ENCODE measurements at regions not wholly inside any gene's neighbourhood (a gene's known extent, or its start where the extent isn't known, plus 50 kb on each side); places are given as distances from the start of the nearest gene placed in this dataset.

DNA sequence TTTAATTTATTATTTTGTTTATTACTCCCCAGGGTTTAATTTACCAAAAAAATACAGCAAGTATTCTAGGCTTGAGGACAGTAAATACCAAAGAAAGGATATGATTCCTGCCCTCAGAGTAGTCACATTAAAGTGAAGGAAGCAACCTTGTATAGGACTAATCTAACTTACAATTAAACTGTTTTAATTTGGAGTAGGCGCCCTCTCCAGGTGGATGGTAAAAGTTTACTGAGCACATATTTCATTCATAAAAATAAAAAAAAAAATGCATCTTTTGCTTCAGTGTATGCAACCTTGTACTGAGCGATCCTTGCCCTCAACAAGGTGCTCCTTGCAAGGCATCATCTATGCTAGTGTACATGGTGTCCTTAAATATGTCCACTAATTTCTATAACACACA, 72.0 kb upstream of the MAGEB16 start:
- H3K9ac ChIP-seq, result no peak overlapping the region
- H3K36me3 ChIP-seq (ENCODE audit: control insufficient read depth, insufficient read depth, low read length), result no peaks in the 10 kb centered on the region
- no peak overlapping the region for H3K4me2 ChIP-seq (ENCODE audit: low read length)
- H3K27ac ChIP-seq, result no peak overlapping the region
- H3K4me1 ChIP-seq, result no peaks in the 10 kb centered on the region
- H3K79me2 ChIP-seq, result no peaks in the 10 kb centered on the region
- TF ChIP-seq, protein P1, sequence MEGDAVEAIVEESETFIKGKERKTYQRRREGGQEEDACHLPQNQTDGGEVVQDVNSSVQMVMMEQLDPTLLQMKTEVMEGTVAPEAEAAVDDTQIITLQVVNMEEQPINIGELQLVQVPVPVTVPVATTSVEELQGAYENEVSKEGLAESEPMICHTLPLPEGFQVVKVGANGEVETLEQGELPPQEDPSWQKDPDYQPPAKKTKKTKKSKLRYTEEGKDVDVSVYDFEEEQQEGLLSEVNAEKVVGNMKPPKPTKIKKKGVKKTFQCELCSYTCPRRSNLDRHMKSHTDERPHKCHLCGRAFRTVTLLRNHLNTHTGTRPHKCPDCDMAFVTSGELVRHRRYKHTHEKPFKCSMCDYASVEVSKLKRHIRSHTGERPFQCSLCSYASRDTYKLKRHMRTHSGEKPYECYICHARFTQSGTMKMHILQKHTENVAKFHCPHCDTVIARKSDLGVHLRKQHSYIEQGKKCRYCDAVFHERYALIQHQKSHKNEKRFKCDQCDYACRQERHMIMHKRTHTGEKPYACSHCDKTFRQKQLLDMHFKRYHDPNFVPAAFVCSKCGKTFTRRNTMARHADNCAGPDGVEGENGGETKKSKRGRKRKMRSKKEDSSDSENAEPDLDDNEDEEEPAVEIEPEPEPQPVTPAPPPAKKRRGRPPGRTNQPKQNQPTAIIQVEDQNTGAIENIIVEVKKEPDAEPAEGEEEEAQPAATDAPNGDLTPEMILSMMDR (IDR thresholded peaks at IDR 0.05), result no peak
- H3K27me3 ChIP-seq (ENCODE audit: control insufficient read depth, insufficient read depth, low read length), result no peaks in the 10 kb centered on the region
- H3K4me3 ChIP-seq (ENCODE audit: low read depth, low read length), result no peak overlapping the region
- no peaks in the 10 kb centered on the region for H3K9me3 ChIP-seq (ENCODE audit: control insufficient read depth, low read length)
- H2AFZ ChIP-seq, result no peak overlapping the region

DNA sequence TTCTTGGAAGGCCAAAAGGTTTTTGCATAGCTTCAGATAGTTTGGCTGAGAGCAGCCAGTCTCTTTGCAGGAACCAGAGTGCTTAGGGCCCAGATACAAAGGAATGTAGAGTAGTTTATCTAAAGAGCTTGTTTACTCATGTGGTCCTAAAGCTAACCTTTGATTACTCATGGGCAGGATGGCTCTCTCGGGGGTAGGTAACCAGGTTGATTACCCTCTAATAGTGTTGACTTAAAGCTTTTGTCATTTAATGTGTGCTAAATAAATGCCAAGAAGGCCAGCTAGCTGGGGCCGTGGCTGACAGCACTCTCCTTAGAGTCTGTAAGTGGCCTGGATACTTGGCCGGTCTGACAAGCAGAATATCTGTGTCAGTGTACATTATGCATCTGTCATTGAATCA, 69.7 kb upstream of the MAGEB16 start:
- Histone ChIP-seq H3K27me3 (ENCODE audit: control insufficient read depth, insufficient read depth, low read length) (no peaks in the 10 kb centered on the region), H3K4me2 (ENCODE audit: low read length) (no peak overlapping the region), H2AFZ (no peak overlapping the region), H3K36me3 (ENCODE audit: control insufficient read depth, insufficient read depth, low read length) (no peaks in the 10 kb centered on the region), H3K9me3 (ENCODE audit: control insufficient read depth, low read length) (no peaks in the 10 kb centered on the region), H3K9ac (no peak overlapping the region), H3K79me2 (no peaks in the 10 kb centered on the region), H3K4me3 (ENCODE audit: low read depth, low read length) (no peak overlapping the region), H3K4me1 (no peaks in the 10 kb centered on the region), H3K27ac (no peak overlapping the region)
- TF ChIP-seq, protein P1 (IDR thresholded peaks at IDR 0.05), result no peak

DNA sequence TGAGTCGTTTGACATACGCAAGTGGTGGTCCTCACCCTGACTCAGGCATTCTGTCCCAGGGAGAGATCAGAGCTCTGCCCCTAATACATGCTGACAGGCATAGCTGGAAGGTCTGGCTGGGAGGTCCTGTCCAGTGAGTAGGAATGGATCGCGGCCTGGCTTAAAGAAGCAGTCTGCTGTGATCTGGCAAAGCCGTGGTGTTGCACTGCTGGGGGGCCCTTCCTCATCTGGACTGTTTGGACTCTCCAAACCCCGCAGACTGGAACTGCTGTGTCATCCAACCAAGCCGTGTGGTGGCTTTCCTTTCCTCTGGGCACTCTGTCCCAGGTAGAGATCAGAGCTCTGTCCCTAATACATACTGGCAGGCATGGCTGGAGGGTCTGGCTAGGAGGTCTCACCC, 64.3 kb upstream of the MAGEB16 start:
- no peaks in the 10 kb centered on the region for H3K4me1 ChIP-seq
- H3K27ac ChIP-seq, result no peak overlapping the region
- H3K79me2 ChIP-seq, result no peaks in the 10 kb centered on the region
- H3K9ac ChIP-seq, result no peak overlapping the region
- no peaks in the 10 kb centered on the region for H3K27me3 ChIP-seq (ENCODE audit: control insufficient read depth, insufficient read depth, low read length)
- no peaks in the 10 kb centered on the region for H3K9me3 ChIP-seq (ENCODE audit: control insufficient read depth, low read length)
- no peak overlapping the region for H3K4me2 ChIP-seq (ENCODE audit: low read length)
- no peak overlapping the region for H2AFZ ChIP-seq
- no peak overlapping the region for H3K4me3 ChIP-seq (ENCODE audit: low read depth, low read length)
- no peaks in the 10 kb centered on the region for H3K36me3 ChIP-seq (ENCODE audit: control insufficient read depth, insufficient read depth, low read length)
- TF ChIP-seq, protein P1 (IDR thresholded peaks at IDR 0.05), result no peak

DNA sequence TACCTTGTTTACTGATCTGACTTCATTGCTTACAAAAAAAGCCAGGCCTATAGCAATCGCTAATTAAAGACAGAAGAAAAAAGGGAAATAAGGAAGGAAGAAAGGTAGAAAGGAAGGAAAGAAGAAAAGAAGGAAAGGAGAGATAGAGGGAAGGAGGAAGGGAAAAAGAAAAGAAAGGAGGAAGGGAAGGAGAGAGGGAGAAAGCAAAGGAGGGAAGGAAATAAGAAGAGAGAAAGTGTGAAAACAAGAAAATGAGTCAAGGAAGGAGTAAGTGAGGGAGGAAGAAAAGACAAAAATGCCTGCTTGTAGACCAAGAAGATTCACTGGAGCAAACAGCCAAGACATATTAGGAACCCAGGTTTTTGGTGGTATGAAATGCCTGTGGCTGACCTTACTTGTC, 57.0 kb upstream of the MAGEB16 start:
- Histone ChIP-seq H3K36me3 (ENCODE audit: control insufficient read depth, insufficient read depth, low read length) (no peaks in the 10 kb centered on the region), H2AFZ (no peak overlapping the region), H3K79me2 (no peaks in the 10 kb centered on the region), H3K9me3 (ENCODE audit: control insufficient read depth, low read length) (no peaks in the 10 kb centered on the region), H3K4me3 (ENCODE audit: low read depth, low read length) (no peak overlapping the region), H3K4me2 (ENCODE audit: low read length) (no peak overlapping the region), H3K9ac (no peak overlapping the region), H3K27ac (no peak overlapping the region), H3K4me1 (no peaks in the 10 kb centered on the region), H3K27me3 (ENCODE audit: control insufficient read depth, insufficient read depth, low read length) (no peaks in the 10 kb centered on the region)
- TF ChIP-seq, protein P1 (IDR thresholded peaks at IDR 0.05), result no peak

DNA sequence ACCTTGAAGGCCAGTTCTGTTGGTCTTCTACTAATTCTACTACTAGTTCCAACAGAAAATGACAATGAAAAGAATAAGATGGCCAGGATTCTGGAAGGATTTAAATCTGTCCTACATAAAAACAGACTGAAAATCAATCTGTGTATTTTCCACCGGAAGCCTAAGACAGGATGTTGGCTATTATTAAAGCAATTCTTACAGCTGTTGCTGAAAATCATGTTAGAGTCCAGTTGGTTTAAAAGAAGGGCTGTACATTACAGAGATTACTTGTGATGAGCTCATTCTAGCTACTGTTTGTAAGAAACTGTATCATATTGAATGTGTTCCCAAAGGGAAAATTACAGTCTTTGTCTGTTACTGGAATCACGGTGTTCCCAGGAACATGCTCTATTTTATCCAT, 54.8 kb upstream of the MAGEB16 start:
- TF ChIP-seq, protein P1 (IDR thresholded peaks at IDR 0.05), result no peak
- Histone ChIP-seq H3K79me2 (no peaks in the 10 kb centered on the region), H3K27me3 (ENCODE audit: control insufficient read depth, insufficient read depth, low read length) (no peaks in the 10 kb centered on the region), H3K4me1 (no peaks in the 10 kb centered on the region), H3K27ac (no peak overlapping the region), H3K36me3 (ENCODE audit: control insufficient read depth, insufficient read depth, low read length) (no peaks in the 10 kb centered on the region), H3K9ac (no peak overlapping the region), H3K9me3 (ENCODE audit: control insufficient read depth, low read length) (no peaks in the 10 kb centered on the region), H2AFZ (no peak overlapping the region), H3K4me2 (ENCODE audit: low read length) (no peak overlapping the region), H3K4me3 (ENCODE audit: low read depth, low read length) (no peak overlapping the region)

Data from parathyroid adenoma (tissue), 2 donors.